ENCODE measurements at regions not wholly inside any gene's neighbourhood (a gene's known extent, or its start where the extent isn't known, plus 50 kb on each side); places are given as distances from the start of the nearest gene placed in this dataset.

GRCh38 chr4:53697016-53697685, 105.9 kb upstream of the LNX1 start:
- TF ChIP-seq CTCF (IDR thresholded peaks at IDR 0.05) (no peak), POLR2AphosphoS5 (IDR thresholded peaks at IDR 0.05; ENCODE audit: insufficient read depth in 1 of 2, low read depth in 1 of 2) (no peak), POLR2A (IDR thresholded peaks at IDR 0.05) (no peak)
